OCI-LY1 (cell line): ENCODE measurements at regions not wholly inside any gene's neighbourhood (a gene's known extent, or its start where the extent isn't known, plus 50 kb on each side); places are given as distances from the start of the nearest gene placed in this dataset.

ENCODE experiments used
- H2AFZ ChIP-seq: fragments of 200-600 bp; sonication (generic), shearing (Covaris generic); 2 replicates; pipeline ENCODE4 v1.6.0; 2014; ENCODE audit warnings: antibody characterized with exemption, mild to moderate bottlenecking, low read length
- H3F3A ChIP-seq: fragments of 200-600 bp; sonication (generic), shearing (Covaris generic); 2 replicates; pipeline ENCODE4 v1.6.0; 2014; ENCODE audit warnings: mild to moderate bottlenecking, antibody characterized with exemption, low read length, moderate library complexity; ENCODE audit not compliant: insufficient read depth
- H3K27ac ChIP-seq: fragments of 200-600 bp; sonication (generic); 2 replicates; pipeline ENCODE4 v1.5.1; 2014; ENCODE audit warnings: low read length, mixed run types, mild to moderate bottlenecking, low read depth; ENCODE audit not compliant: poor library complexity, severe bottlenecking
- H3K27me3 ChIP-seq: fragments of 200-600 bp; sonication (generic); 2 replicates; pipeline ENCODE4 v1.6.0; 2014; ENCODE audit warnings: antibody characterized with exemption, mild to moderate bottlenecking, low read length, moderate library complexity; ENCODE audit not compliant: insufficient read depth
- H3K36me3 ChIP-seq: fragments of 200-600 bp; sonication (generic); 2 replicates; pipeline ENCODE4 v1.6.1; 2014; ENCODE audit warnings: mild to moderate bottlenecking, antibody characterized with exemption, low read length, moderate library complexity, mixed read lengths; ENCODE audit not compliant: insufficient read depth
- H3K4me1 ChIP-seq: fragments of 200-600 bp; sonication (generic); 2 replicates; pipeline ENCODE4 v1.5.1; 2014; ENCODE audit warnings: mild to moderate bottlenecking, low read length, moderate library complexity; ENCODE audit not compliant: insufficient read depth, severe bottlenecking
- H3K4me2 ChIP-seq: fragments of 200-600 bp; sonication (generic), shearing (Covaris generic); 2 replicates; pipeline ENCODE4 v1.6.1; 2014; ENCODE audit warnings: low read length
- H3K4me3 ChIP-seq: fragments of 200-600 bp; sonication (generic); 2 replicates; pipeline ENCODE4 v1.5.1; 2014; ENCODE audit warnings: low read length, low read depth, mild to moderate bottlenecking, mixed read lengths; ENCODE audit not compliant: poor library complexity, severe bottlenecking
- H3K79me2 ChIP-seq: fragments of 200-600 bp; shearing (Covaris generic); 2 replicates; pipeline ENCODE4 v1.6.1; 2016; ENCODE audit warnings: mixed run types, low read length, mixed read lengths; ENCODE audit not compliant: insufficient read depth
- H3K9ac ChIP-seq: fragments of 200-600 bp; sonication (generic), shearing (Covaris generic); 2 replicates; pipeline ENCODE4 v1.6.1; 2014; ENCODE audit warnings: mild to moderate bottlenecking, low read length, mixed read lengths
- H3K9me2 ChIP-seq: fragments of 200-600 bp; sonication (generic), shearing (Covaris generic); 2 replicates; pipeline ENCODE4 v1.6.1; 2014; ENCODE audit warnings: low read depth, mild to moderate bottlenecking, low read length, mixed read lengths
- H3K9me3 ChIP-seq: fragments of 200-600 bp; shearing (Covaris generic); 2 replicates; pipeline ENCODE4 v1.6.1; 2014; ENCODE audit warnings: low read length, mixed read lengths
- H4K20me1 ChIP-seq: fragments of 200-600 bp; sonication (generic), shearing (Covaris generic); 2 replicates; pipeline ENCODE4 v1.6.0; 2016; ENCODE audit warnings: mild to moderate bottlenecking, low read length; ENCODE audit not compliant: insufficient read depth
- CTCF ChIP-seq: fragments of 200-600 bp; sonication (generic), shearing (Covaris generic); IDR thresholded peaks from 2 replicates; pipeline ENCODE4 v1.5.1; 2017; ENCODE audit warnings: mild to moderate bottlenecking, antibody characterized with exemption, low read length, moderate library complexity, mixed read lengths
- EZH2 ChIP-seq: fragments of 200-600 bp; sonication (generic), shearing (Covaris generic); IDR thresholded peaks from 2 replicates; pipeline ENCODE4 v1.8.0; 2017; ENCODE audit warnings: borderline replicate concordance, mixed run types, mild to moderate bottlenecking, antibody characterized with exemption, low read length, moderate library complexity, mixed read lengths

DNA sequence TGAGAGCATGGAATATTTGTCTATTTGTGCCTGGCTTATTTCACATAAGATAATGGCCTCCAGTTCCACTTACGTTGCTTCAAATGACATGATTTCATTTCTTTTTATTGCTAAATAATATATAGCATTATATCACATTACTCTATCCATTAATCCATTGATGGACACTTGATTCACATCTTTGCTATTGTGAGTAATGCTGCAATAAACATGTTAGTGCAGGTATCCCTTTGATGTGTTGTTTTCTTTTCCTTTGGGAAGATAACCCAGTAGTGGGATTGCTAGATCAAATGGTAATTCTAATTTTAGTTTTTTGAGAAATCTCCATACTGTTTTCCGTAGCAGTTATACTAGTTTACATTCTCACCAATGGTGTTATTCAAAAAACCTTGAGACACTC lies 1343.3 kb upstream of the TMEFF2 start:
- Histone ChIP-seq H3F3A (no peaks in the 10 kb centered on the region), H3K4me1 (no peaks in the 10 kb centered on the region), H2AFZ (no peak overlapping the region), H3K36me3 (no peaks in the 10 kb centered on the region), H3K9me3 (no peaks in the 10 kb centered on the region), H3K4me2 (no peak overlapping the region), H3K9ac (no peak overlapping the region), H3K9me2 (no peaks in the 10 kb centered on the region), H3K27ac (no peak overlapping the region), H4K20me1 (no peaks in the 10 kb centered on the region), H3K79me2 (no peaks in the 10 kb centered on the region), H3K4me3 (no peak overlapping the region), H3K27me3 (no peaks in the 10 kb centered on the region)
- TF ChIP-seq CTCF, result no peak
- TF ChIP-seq EZH2, result no peak

GRCh38 chr2:193537531-193537930 lies 1342.8 kb upstream of the TMEFF2 start:
- Histone ChIP-seq H3F3A (no peaks in the 10 kb centered on the region), H3K9me2 (no peaks in the 10 kb centered on the region), H3K4me3 (no peak overlapping the region), H3K27ac (no peak overlapping the region), H3K9me3 (no peaks in the 10 kb centered on the region), H2AFZ (no peak overlapping the region), H4K20me1 (no peaks in the 10 kb centered on the region), H3K4me2 (no peak overlapping the region), H3K4me1 (no peaks in the 10 kb centered on the region), H3K79me2 (no peaks in the 10 kb centered on the region), H3K9ac (no peak overlapping the region), H3K27me3 (no peaks in the 10 kb centered on the region), H3K36me3 (no peaks in the 10 kb centered on the region)
- no peak for TF ChIP-seq CTCF
- no peak for TF ChIP-seq EZH2

DNA sequence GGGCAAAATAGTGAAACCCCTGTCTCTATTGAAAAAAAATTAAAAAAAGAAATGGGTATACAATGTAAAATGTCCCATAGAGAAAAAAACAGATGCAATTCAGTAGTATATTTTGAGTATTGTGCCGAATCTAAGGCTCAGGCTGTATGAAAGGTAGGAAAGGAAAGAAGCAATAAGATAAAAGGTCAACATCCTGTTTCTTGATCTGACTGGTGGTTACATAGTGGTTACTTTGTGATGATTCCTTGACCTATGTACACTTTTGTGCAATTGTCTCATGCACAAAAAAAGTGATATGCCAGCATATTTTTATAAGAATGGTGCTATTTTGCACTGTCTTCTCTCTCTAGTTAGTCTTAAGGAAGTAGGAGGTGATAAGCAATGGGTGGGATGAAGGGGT lies 1333.7 kb upstream of the TMEFF2 start:
- Histone ChIP-seq H2AFZ (no peak overlapping the region), H3K27me3 (no peaks in the 10 kb centered on the region), H3K79me2 (no peaks in the 10 kb centered on the region), H3K36me3 (no peaks in the 10 kb centered on the region), H4K20me1 (no peaks in the 10 kb centered on the region), H3K4me2 (no peak overlapping the region), H3K9ac (no peak overlapping the region), H3F3A (no peaks in the 10 kb centered on the region), H3K4me1 (no peaks in the 10 kb centered on the region), H3K9me3 (no peaks in the 10 kb centered on the region), H3K9me2 (no peaks in the 10 kb centered on the region), H3K27ac (no peak overlapping the region), H3K4me3 (no peak overlapping the region)
- no peak for TF ChIP-seq EZH2
- TF ChIP-seq CTCF, result no peak
